Right atrium auricular region (tissue), 2 donors: ENCODE measurements at regions not wholly inside any gene's neighbourhood (a gene's known extent, or its start where the extent isn't known, plus 50 kb on each side); places are given as distances from the start of the nearest gene placed in this dataset.

ENCODE experiments used
- DNase-seq: peaks from one replicate; pipeline ENCODE4 v3.0.0-alpha.2; 2019; ENCODE audit warnings: low spot score
- H3K27ac ChIP-seq, 2 donors: fragments of 200-600 bp; sonication (generic); 1 replicate in 1 of 2; 2 replicates in 1 of 2; pipeline ENCODE4 v1.5.1; 2016 to 2019
- H3K27me3 ChIP-seq, 2 donors: fragments of 200-600 bp; sonication (generic); one replicate each; pipeline versions ENCODE4 v1.5.1 to v1.6.0; 2017 to 2019
- H3K36me3 ChIP-seq: fragments of 200-600 bp; sonication (generic); one replicate; pipeline ENCODE4 v1.5.1; 2016
- H3K4me1 ChIP-seq, 2 donors: fragments of 200-600 bp; sonication (generic); one replicate each; pipeline versions ENCODE4 v1.5.1 to v1.6.0; 2017 to 2019
- H3K4me3 ChIP-seq, 2 donors: fragments of 200-600 bp; sonication (generic); 1 replicate in 1 of 2; 2 replicates in 1 of 2; pipeline ENCODE4 v1.5.1; 2017 to 2019; ENCODE audit warnings: mild to moderate bottlenecking in 1 of 2, moderate library complexity in 1 of 2
- H3K9me3 ChIP-seq, 2 donors: fragments of 200-600 bp; sonication (generic); one replicate each; pipeline ENCODE4 v1.5.1; 2019
- TF ChIP-seq, protein P1 (sequence below), 2 donors: fragments of 200-600 bp; sonication (generic); IDR thresholded peaks; one replicate each; pipeline ENCODE4 v1.5.1; 2019; ENCODE audit warnings: antibody characterized with exemption in 2 of 2

DNA sequence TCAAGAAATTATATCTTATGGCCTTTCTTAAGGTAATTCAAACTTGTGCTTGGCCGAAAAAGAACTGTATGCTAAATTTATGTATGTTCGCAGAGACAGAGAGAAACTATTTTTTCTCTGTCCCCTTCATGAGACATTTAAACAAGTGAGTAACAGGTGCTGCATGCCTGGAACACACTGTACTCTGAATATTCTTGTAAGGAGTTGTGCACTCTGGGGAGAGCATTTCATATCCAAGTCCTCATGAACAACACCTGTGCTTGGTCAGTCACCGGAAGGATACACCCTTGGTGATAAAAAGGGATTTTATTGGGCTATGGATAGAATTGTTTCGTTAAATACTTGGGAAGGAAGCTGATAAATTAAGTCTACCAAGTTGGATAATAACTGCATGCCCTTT, 220.8 kb upstream of the NRIP1 start:
- DNase-seq, result no peak
- Histone ChIP-seq H3K27ac (no peak overlapping the region), H3K9me3 (no peaks in the 10 kb centered on the region), H3K36me3 (no peaks in the 10 kb centered on the region), H3K4me3 (no peak overlapping the region), H3K27me3 (no peaks in the 10 kb centered on the region), H3K4me1 (no peaks in the 10 kb centered on the region)
- TF ChIP-seq, protein P1, sequence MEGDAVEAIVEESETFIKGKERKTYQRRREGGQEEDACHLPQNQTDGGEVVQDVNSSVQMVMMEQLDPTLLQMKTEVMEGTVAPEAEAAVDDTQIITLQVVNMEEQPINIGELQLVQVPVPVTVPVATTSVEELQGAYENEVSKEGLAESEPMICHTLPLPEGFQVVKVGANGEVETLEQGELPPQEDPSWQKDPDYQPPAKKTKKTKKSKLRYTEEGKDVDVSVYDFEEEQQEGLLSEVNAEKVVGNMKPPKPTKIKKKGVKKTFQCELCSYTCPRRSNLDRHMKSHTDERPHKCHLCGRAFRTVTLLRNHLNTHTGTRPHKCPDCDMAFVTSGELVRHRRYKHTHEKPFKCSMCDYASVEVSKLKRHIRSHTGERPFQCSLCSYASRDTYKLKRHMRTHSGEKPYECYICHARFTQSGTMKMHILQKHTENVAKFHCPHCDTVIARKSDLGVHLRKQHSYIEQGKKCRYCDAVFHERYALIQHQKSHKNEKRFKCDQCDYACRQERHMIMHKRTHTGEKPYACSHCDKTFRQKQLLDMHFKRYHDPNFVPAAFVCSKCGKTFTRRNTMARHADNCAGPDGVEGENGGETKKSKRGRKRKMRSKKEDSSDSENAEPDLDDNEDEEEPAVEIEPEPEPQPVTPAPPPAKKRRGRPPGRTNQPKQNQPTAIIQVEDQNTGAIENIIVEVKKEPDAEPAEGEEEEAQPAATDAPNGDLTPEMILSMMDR (IDR thresholded peaks at IDR 0.05), result no peak

DNA sequence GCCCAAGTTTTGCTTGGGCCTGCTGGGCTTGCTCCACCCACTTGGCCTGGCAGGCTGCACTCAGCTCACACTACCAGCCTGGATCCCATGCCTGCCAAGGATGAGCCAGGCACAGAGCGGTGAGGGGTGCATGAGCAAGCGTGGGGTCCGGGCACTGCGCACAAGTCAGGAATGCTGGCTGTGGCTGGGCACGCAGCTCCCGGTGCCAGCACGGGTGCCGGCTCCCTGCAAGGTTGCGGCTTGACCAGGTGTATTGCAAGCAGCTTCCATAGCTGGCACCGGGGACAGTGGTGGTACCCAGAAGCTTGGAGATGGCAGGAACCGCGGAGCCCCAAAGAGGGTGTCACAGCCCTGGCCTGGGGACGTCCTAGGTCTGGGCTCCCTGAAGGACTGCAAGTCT, 224.4 kb upstream of the NRIP1 start:
- H3K27ac ChIP-seq, result no peak overlapping the region
- no peak for DNase-seq

DNA sequence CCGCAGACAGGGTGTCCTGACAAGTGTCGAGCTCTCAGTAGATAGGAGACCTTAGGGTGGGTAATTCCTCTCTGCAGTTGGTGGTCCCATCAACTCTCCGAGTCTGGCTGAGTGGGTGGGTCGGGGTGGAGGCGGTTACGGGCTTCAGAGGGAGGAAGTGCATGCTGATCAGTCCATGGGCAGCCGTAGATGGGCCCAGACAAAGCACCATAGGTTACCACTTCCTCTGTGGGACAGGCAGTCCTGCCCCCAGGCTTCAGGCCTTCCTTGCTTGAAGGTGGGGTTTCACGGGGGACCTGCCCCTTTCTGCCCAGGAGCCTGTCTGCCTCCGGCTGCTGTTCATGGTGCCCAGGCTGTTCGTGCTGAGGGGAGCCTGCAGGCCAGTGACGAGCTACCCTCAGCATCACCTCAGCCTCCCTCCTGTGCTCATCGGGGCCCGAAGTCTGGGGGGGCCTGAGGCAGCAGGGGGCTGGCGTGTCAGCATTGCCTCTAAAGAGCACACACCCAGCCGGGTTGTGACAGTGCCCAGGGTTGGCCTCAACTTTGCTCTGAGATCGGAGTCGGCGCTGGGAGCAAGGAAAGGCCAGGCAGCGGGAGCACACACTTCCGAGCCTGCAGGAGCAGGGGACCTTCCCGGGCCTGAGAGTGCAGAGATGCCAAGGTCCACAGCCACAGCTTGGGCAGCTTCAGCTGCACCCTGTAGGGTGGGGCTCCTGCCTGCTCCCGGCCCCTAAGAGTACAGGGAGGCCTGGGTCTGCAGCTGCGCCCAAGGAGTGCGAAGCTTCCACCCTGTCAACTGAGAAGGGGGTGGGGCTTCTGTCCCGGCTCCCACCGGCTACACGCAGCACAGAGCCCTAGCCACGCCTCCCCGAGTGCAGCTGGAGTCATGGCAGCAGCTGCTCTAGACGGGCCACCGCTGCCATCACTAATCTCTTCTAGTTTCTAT, 225.4 kb upstream of the NRIP1 start:
- no peaks in the 10 kb centered on the region for H3K36me3 ChIP-seq
- no peaks in the 10 kb centered on the region for H3K9me3 ChIP-seq
- no peak for DNase-seq
- TF ChIP-seq, protein P1 (IDR thresholded peaks at IDR 0.05), result no peak
- H3K4me3 ChIP-seq, result no peak overlapping the region
- no peak overlapping the region for H3K27ac ChIP-seq
- no peaks in the 10 kb centered on the region for H3K4me1 ChIP-seq
- H3K27me3 ChIP-seq, result no peaks in the 10 kb centered on the region

More for the DNA sequence above, 224.4 kb upstream of the NRIP1 start:
- TF ChIP-seq, protein P1 (IDR thresholded peaks at IDR 0.05), result no peak
- Histone ChIP-seq H3K36me3 (no peaks in the 10 kb centered on the region), H3K4me1 (no peaks in the 10 kb centered on the region), H3K9me3 (no peaks in the 10 kb centered on the region), H3K4me3 (no peak overlapping the region), H3K27me3 (no peaks in the 10 kb centered on the region)

GRCh38 chr21:15291621-15292266, 226.9 kb upstream of the NRIP1 start:
- no peak overlapping the region for H3K4me3 ChIP-seq
- no peak for DNase-seq
- H3K27ac ChIP-seq, result no peak overlapping the region
- TF ChIP-seq, protein P1 (IDR thresholded peaks at IDR 0.05), result no peak
- H3K27me3 ChIP-seq, result no peaks in the 10 kb centered on the region
- H3K9me3 ChIP-seq, result no peaks in the 10 kb centered on the region
- no peaks in the 10 kb centered on the region for H3K36me3 ChIP-seq
- H3K4me1 ChIP-seq, result no peaks in the 10 kb centered on the region

- Histone ChIP-seq H3K4me1 (no peaks in the 10 kb centered on the region), H3K27me3 (no peaks in the 10 kb centered on the region), H3K4me3 (no peak overlapping the region), H3K27ac (no peak overlapping the region), H3K36me3 (no peaks in the 10 kb centered on the region), H3K9me3 (no peaks in the 10 kb centered on the region)
- TF ChIP-seq, protein P1 (IDR thresholded peaks at IDR 0.05), result no peak
- no peak for DNase-seq
These were observed 228.4 kb upstream of the NRIP1 start for GRCh38 chr21:15293240-15293639.
